Fibroblast of gingiva (primary cell): ENCODE measurements at regions not wholly inside any gene's neighbourhood (a gene's known extent, or its start where the extent isn't known, plus 50 kb on each side); places are given as distances from the start of the nearest gene placed in this dataset.

Source experiments
- DNase-seq: peaks from one replicate; pipeline ENCODE4 v3.0.0-alpha.2; 2011; ENCODE audit warnings: low read depth

DNA sequence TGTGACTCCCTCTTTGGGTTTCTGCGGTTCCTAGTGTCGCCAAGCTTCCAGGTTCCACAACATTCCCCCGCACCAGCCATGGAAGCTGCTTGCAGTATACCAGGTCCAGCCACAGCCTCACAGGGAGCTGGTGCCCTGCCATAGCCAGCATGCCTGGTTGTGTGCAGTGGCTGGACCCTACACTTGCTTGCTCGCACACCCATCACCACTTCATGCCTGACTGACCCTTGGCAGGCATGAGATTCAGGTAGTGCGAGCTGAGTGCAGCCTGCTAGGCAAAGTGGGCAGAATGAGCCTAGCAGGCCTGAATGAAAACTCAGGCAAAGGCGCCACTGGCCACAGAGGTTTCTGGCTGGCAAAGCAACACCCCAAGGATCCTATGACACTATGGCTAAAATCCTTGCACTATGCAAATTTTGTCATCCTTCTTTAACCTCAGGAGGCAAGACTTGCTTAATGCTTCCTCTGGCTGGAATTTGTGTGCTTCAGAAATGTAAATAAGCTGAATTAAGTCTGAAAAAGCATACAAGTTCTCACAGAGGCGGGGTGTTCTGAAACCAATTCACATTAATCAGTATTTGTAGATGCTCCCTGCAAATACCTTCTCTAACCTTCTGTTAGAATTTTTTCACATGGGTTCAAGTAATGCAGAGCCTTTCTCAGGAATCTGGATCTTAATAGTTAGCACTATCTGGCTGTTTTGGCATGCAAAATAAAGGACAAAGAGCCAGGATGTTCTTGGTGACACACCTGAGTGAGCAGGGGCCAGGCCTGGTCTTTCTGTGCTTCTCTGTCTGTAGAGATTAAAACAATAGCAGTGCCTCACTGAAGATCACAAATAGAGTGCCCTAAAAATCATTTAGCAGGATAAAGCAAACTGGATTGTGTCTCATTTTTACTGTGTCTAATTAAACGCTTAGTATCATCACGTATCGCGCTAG is 256.9 kb downstream of the GPATCH2 start:
- no peak for DNase-seq

DNA sequence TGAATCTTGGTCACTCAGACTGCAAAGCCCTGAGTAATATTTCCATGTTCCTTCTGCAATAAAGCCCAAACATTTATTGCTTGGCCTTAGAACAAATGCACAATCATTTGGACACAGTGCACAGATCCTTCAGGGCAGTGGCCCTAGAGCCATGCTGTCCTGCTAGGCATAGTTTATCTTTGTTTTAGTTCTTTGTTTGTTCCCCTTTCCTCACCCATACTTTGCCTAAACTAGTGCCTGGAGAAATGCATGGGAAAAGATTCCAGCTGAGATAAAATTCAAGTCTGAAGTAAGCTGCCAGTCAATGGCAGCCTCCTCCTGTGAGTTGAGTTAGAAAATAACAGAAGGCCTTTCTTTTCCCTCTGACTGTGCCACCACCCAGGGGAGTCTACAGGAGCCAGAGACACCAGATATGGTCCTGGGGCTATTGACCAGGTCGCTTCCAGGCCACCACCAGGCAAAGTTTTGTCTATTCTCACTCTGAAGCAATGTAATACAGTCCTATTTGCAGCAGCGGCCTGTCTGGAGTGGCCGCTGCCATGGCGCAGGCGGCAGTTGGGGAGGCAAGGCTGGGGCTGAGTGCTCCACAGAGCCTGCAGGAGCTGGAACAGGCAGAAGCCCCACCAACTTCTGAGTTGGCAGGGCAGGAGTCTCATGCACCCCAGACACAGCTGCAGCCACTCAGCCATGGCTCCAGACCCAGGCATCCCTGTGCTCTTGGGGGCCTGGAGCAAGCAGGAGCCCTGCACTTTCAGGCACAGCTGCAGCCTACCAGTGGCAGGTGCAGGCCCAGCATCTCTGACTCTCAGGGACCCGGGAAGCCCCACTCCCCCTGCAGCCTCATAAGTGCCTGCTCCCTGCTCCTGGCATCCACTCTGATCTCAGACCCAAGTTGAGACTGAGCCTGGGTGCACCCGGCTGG is 258.6 kb downstream of the GPATCH2 start:
- no peak for DNase-seq

DNA sequence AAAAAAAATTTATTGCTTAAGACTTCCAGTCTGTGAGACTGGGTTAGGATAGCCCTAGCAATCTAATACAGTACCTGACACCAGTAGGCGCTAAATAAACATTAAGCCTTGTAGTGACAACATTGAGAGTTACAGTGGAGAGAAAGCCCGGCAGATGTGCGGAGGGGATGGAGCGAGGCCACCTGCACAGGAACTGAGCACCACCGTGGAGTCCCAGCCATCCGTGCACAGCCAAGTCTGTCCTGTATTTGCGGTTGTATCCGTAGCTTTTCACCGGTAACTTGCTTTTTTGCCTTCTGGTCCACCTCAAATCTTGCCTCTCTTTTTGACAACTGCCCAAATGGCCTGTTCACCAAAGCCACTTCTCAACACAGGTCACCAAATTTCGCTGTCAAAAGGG is 260.1 kb downstream of the GPATCH2 start:
- no peak for DNase-seq

DNA sequence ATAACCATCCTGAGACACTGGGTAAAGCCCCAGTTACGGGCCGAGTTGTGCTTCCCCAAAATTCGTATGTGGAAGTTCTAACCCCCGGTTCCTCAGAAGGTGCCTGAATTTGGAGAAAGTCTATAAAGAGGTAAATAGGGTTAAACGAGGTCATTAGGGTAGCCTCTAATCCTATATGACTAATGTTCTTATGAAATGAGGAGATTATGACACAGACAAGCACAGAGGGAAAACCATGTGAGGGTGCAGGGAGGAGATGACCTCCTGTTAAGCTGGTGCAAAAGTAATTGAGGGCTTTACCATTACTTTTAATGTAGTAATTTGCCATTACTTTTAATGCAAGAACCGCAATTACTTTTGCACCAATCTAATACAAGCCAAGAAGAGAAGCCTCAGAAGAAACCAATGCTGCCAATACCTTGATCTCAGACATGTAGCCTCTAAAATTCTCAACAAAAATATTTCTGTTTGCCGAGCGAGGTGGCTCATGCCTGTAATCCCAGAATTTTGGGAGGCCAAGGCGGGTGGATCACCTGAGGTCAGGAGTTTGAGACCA is 260.8 kb downstream of the GPATCH2 start:
- DNase-seq, result no peak

DNA sequence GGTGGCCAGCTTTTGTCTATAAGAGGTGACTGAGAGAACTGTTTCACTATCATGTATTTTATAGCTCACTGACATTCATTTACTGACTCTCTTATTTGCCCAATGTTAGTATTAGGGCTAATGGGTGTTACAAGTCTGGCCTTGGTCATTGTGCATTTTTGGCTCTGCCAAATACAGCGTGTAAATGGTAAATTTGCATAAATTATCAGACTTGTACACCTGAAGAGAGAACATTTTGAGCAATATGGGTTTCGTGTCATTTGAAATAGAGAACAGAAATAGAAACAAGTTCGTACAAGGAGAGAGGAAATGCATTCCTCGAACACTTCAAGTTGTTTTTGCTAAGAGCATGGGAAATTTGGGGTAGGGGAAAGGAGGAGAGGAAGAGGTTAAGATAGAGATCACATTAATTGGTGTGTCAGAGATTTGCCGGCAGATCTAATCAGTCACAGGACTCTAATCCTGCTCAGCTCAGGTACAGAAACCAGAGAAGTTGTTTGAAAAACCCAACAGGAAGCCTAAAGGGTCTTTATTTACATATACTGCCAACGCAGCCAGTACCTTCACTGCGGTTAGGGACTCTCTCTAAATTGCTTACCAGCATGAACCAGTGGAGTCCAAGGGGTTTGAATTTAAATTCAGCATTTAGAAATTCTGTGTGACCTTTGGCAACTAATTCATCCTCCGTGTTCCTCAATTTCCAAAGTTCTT is 261.5 kb downstream of the GPATCH2 start:
- no peak for DNase-seq

DNA sequence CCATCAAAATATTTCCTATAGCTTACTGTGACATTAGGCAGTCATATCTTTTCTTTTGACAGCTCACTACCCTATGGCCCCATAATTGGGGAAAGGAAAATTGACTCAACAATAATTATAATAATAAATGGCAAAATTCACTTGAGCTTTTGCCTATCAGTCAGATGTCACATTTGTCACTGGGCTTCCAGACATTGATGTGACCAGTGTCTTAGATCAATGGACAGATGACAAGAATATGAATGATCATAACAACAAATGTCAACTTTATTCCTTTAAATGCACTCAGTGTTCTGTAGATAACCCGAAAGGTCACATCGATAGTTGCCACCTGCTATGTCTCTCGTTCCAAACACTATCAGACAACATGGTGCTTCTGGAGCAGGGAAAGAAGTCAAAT is 266.7 kb downstream of the GPATCH2 start:
- no peak for DNase-seq

DNA sequence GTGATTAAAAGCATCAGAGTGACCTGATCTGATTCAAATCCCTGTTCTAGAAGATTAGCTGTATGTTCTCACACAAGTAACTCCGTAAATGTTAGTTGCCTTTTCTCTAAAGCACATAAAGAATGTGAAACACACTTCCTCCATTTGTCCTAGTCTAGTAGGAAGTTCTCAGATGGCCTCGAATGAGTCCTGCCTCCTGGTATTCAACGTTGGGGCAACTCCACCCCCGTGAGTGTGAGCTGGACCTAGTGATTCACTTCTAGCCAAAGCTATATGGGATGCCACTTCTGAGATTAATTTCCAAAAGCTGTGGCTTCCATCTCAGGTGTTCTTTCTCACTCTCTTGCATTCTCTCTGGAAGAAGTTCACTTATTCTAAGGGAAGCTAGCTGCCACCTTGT is 267.6 kb downstream of the GPATCH2 start:
- DNase-seq, result no peak

DNA sequence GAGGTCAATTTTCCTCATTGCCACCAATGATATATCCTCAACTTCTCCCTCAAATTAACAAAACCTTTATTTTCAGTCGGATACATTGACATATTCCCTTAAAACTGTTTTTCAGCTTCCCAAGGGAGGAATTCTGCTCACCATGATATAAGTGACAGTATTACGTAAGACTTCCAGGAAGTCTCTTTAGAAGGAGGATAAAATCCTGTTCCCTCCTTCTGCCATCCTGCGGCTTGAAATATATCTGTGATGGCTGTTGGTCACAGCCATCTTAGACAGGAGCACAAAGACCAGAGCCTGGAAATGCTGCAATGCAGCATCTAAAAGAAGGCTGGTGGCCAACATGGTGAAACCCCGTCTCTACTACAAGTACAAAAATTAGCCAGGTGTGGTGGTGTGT is 270.4 kb downstream of the GPATCH2 start:
- no peak for DNase-seq

DNA sequence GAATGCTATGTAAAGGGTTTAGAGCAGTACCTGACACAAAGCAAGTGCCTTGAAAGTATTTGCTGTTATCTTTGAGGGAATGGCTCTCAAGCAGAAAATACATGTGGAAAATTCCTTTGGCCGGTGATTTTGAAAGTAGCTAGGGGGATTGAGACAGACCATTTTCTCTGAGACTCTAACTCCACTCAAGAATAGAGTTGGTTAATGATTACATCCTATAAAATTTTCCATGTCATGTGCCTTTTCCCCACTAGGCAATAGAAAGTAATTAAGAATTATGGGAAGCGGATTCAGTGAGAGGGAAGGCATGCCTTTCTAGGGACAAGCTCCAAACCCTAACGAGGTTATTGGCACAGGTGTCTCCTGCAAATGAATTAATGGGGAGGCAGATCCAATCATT is 276.0 kb downstream of the GPATCH2 start:
- no peak for DNase-seq

DNA sequence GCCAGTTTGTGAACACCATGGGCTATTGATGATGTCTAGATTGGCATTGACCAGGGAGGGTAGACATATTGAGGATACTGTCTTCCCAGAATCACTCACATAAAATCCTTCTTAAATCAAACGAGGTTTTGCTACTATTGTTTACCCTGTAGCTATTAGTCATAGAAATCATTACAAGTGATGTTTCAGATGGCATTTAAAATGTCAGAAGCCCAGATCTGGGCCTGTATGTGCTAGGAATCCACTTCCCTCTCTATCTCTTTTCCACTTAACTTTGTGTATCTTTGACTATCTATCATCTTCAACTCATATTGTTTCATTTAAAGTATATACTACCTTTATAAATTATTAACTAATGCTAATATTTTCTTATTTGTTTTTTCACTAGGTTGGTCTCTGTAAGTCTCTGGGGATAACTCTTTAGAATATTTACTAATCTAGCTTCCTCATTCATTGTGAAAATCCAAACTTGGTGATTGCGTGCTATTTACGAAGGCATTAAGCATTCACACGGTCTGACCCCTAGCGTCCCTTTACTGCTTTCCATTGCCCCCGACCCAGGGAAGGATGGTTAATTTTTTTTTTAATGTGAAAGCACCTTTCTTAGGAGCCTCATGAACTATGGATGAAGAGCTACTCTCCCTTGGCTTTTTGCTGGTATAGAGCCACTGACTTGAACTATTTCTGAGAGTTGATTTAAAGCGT is 281.8 kb downstream of the GPATCH2 start:
- DNase-seq, result no peak

DNA sequence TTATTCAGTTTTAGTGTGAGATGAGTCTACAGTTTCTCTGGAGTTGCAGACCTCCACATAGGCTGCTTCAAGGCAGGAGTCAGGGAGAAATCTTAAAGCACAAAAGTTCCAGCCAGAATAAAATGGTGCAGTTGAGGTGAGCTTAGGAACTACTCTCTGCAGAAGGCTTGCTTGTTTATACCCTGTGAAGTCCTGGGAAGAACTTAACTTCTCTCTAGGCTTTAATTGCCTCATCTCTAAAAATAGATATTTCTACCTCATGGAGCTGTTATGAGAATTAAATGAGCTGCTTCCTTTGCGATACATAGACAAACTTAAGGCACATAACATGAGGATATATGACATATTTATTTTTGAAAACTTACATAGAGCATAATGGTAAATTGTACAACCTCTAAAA is 286.2 kb downstream of the GPATCH2 start:
- DNase-seq, result no peak

DNA sequence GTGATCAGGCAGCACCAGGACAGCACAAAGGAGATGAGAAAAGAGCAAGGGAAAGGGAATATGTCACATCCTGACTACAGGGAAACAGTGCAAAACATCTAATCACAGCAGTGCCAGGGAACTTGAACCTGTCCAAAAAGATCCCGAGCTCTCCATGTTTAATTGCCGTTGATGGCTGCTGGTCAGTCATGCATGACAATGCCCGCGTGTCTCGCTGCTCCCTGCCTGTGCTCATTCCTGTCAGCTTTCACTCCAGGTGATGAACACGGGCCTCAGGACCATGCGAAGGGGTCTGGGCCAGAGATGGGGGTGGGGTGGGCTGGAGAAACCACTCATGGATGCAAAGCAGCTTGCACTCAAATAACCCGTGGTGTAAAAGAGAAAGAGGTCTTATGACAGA is 287.0 kb downstream of the GPATCH2 start:
- no peak for DNase-seq

DNA sequence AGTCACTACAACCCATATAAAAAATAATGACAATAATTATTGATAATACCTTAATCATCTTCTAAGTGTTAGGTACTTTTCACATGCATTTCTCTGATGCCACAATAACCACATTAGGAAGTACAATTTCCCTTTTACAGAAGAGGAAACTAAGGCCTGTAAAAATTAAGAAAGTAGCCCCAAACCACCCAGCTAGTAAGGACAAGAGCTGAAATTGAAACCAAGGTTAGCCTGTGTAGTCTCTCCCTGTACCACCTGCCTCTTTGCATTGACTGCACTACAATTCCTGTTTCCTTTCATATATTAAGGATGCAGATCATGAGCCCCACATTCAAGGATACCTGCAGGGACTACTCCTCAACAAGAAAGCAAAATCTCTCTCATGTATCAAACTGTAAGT is 288.8 kb downstream of the GPATCH2 start:
- no peak for DNase-seq

DNA sequence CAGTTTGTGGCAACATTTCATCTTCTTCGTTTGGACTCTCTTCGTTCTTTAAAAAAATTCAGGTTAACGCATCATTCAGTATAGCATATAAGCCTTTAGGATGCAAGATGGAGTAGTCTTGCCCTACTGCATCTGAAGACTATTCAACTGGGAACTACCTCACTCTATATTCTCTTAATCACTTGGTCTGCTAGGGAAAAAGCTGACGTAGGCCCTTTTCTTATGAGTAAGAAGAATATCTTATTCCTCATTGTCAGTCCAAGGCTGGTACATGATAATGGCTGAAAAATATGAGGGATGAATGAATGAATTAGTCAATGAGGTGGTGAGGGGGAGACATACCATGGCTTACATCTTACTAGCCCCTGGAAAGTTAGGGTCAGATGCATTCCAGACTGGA is 294.2 kb downstream of the GPATCH2 start:
- DNase-seq, result no peak

DNA sequence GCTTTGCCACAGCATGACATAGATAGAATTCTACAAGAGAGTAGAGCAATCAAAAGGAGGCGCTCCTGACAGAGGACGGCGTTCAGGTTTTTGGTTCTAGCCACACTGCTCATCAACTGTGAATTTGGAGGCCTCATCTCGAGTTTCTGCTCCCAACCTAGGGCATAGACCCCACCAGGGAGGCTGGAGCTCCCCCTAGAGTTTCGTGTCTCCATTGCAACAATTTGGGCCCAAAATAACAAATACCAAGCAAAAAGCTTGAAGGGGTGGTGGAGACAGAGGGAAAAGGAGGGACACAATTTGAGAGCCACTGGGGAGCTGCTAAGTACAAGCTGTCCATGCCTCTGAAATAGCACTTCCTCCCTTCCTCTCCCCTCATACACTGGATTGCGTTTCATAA is 297.0 kb downstream of the GPATCH2 start:
- no peak for DNase-seq

DNA sequence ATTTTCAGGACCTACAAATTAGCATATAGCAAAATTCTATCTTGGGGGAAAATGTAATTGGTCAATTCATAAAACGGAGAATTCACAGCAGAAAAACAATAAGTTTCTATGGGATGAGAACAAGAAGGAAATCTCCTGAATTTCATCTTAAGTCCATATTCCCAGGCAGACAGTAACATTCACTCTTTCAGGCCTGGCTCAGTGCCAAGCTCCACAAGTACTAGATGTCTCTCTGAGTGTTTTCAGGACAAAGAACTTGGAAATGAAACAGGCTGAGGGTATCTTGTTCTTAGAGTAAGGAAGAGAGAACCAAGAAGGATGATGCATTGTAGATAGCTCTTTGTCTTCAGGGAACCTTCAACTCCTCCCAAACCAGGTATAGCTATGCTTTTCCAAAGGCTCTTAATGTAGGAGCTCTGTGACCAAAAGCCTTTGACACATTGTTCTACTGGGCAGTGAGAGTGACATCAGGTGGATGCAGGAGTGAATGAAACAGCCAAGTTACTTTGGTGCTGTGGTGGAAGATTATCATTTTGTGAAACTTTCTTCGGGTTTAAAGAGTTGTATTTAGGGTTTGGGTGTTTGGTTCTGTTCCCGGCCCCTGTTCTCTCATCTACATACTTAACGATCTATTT is 298.3 kb downstream of the GPATCH2 start:
- DNase-seq, result no peak

DNA sequence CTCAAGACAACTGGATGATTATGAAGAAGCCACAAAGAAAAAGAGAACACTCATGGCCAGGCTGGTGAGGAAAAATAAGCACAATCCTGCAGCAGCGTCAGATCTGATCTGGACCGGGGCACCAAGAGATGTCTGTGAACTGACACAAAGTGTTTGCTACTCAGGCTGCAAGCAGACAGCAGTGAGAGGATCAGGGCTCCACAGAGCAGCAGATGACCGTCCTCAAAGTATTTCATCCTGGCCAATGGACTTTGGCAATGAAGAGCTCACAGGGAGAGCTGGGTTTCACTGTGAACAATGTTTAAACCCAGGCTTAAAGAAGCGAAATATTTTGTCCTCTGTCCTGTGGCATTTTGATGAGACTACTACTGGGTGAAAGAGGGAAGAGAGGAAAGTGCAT is 299.2 kb downstream of the GPATCH2 start:
- DNase-seq, result no peak

DNA sequence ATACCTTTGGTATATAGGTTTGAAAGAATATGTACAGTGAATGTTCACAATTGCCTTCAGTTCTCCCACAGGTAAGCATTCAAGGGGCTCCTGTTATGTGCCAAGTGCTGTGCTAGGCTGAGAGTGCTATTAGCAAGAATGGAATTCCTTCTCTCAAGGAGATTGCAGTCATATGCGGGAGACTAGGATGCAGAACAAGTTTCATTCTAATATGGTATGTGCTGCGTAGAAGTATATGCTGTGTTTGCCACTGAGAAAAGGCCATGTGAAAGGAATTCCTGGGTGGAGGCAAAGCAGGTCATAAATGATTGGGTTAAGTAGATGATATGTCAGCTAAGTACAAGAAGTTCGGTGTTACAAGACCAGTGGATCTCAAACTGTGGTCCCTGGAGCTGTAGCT is 303.0 kb downstream of the GPATCH2 start:
- DNase-seq, result no peak

DNA sequence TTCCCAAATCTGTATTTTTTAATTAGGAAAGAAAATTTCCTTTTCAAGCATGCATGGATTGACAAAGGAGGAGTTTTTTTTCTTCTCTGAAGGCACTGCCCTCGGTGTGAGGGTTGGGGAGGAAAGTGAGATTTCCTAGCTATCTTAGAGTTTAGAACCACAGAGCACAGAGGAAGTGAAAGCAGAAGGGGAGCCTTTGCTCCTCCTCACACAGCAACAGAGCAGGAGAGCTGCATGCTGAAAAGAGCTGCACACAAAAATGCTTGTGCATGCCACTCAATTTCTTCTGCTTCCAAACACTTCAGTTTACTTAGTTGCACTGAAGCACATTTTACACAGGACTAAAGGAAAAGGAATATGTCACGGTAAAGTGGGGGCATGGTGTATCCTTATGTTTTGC is 308.1 kb downstream of the GPATCH2 start:
- DNase-seq, result no peak

DNA sequence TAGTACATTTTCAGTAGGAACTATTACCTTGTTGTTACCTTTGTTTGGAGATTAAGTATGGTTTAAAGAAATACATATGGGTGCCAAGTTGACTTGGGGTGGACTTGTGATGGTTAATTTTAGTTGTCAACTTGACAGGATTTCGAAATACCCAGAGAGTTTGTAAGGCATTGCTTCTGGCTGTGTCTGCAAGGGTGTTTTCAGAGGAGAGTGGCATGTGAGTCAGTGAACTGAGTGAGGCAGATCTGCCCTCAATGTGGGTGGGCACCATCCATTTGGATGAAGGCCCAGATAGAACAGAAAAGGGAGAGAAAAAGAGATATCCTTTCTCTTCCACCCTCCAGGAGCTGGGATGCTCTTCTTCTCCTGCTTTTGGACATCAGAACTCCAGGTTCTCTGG is 315.5 kb downstream of the GPATCH2 start:
- no peak for DNase-seq

DNA sequence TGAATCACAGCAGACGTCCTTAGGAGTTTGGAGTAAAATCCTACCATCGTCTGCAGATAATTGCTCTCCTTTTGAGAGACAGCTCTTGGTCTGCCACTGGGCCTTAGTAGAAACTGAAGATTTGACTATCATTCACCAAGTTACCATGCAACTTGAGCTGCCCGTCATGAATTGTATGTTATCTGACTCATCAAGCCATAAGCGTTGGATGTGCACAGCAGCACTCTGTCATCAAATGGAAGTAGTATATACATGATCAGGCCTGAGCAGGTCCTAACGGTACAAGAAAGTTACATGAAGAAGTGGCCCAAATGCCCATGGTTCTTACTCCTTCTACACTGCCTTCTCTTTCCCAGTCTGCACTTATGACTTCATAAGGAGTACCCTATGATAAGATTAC is 317.8 kb downstream of the GPATCH2 start:
- DNase-seq, result no peak
